Breast epithelium (tissue), 3 donors: ENCODE measurements at regions not wholly inside any gene's neighbourhood (a gene's known extent, or its start where the extent isn't known, plus 50 kb on each side); places are given as distances from the start of the nearest gene placed in this dataset.
A peak's percentile ranks its signal among the peaks of the same experiment; 100 is the strongest.

Source experiments
- CTCF ChIP-seq, 3 donors: fragments of 450-650 bp; IDR thresholded peaks; one replicate each; pipeline ENCODE4 v1.5.1; 2016 to 2017; ENCODE audit warnings: antibody characterized with exemption in 3 of 3, mild to moderate bottlenecking in 3 of 3, moderate library complexity in 3 of 3
- POLR2A ChIP-seq: fragments of 450-650 bp; IDR thresholded peaks from one replicate; pipeline ENCODE4 v1.6.1; 2016; ENCODE audit warnings: antibody characterized with exemption, mild to moderate bottlenecking, moderate library complexity
- POLR2AphosphoS5 ChIP-seq, 3 donors: sonication (generic); formaldehyde crosslinking; IDR thresholded peaks; one replicate each; pipeline ENCODE4 v1.6.1; 2017; ENCODE audit warnings: antibody characterized with exemption in 3 of 3

DNA sequence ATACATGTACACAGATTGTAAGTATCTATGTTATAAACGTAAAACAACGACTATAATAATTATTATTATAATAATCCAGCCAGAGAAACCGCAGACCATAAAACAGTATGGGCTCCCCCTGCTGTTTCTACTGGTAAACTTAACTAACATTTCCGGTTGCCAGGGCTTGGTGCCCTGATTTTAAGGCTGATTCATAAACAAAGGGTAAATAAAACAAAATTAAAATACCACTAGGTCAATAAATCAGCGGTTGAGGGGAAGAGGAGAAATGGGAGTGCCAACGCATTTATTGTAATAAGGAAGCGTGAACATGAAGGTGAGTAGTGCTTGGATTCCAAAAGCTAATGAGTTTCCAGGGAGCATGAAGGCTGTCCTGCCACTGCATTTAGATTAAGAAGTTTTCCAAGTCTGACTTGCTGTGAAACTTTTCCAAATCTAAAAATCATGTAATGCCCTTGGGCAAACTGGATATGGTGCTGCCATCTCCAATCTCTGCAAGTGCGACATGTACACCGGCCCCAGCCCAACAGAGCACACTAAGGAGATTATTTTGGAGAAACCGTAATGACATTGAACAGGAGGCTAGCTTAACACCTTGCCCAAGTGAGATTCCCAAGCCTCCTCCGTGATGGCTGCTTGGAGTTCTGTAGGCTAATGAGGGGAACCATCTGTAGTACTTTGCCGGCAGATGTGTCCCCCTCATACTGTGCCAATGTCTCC lies 50.7 kb upstream of the HNRNPA3 start:
- TF ChIP-seq POLR2A: no peak
- peak in 2 of 3 donors; percentile 11 to 53 for TF ChIP-seq CTCF (IDR thresholded peaks at IDR 0.05)
- no peak for TF ChIP-seq POLR2AphosphoS5 (IDR thresholded peaks at IDR 0.05)
